ENCODE measurements at regions not wholly inside any gene's neighbourhood (a gene's known extent, or its start where the extent isn't known, plus 50 kb on each side); places are given as distances from the start of the nearest gene placed in this dataset.

DNA sequence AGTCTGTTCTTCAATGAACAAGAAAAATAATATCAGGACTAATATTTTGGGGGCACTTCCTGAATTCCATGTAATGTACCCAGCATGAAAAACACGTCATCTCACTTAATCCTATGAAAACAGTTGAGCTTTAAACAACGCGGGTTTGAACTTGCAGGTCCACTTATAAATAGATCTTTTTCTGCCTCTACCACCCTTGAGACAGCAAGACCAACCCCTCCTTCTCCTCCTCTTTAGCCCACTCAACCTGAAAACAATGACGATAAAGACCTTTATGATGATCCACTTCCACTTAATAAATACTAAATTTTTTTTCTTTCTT lies 203.9 kb upstream of the KRR1 start:
- TF ChIP-seq, protein P1, sequence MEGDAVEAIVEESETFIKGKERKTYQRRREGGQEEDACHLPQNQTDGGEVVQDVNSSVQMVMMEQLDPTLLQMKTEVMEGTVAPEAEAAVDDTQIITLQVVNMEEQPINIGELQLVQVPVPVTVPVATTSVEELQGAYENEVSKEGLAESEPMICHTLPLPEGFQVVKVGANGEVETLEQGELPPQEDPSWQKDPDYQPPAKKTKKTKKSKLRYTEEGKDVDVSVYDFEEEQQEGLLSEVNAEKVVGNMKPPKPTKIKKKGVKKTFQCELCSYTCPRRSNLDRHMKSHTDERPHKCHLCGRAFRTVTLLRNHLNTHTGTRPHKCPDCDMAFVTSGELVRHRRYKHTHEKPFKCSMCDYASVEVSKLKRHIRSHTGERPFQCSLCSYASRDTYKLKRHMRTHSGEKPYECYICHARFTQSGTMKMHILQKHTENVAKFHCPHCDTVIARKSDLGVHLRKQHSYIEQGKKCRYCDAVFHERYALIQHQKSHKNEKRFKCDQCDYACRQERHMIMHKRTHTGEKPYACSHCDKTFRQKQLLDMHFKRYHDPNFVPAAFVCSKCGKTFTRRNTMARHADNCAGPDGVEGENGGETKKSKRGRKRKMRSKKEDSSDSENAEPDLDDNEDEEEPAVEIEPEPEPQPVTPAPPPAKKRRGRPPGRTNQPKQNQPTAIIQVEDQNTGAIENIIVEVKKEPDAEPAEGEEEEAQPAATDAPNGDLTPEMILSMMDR (IDR thresholded peaks at IDR 0.05): no peak
- TF ChIP-seq EP300 (IDR thresholded peaks at IDR 0.05) (no peak), POLR2A (IDR thresholded peaks at IDR 0.05) (no peak)
- Histone ChIP-seq H3K27me3 (no peaks in the 10 kb centered on the region), H3K4me1 (peaks cover 0 to 7% (median 0%) of the 10 kb centered on the region in 4 donors), H3K36me3 (no peaks in the 10 kb centered on the region), H3K27ac (no peak overlapping the region), H3K4me3 (no peak overlapping the region), H3K9me3 (no peaks in the 10 kb centered on the region)
- 68 to 77% methylated on average over 4 of the region's 4 CpGs for WGBS, 2 donors
- DNase-seq (ENCODE audit: low spot score in 2 of 2): no peak

- H3K27me3 ChIP-seq: no peaks in the 10 kb centered on the region
- H3K27ac ChIP-seq: no peak overlapping the region
- no peaks in the 10 kb centered on the region for H3K36me3 ChIP-seq
- WGBS, 2 donors: 67 to 82% methylated on average over 2 of the region's 2 CpGs
- peaks cover 0 to 7% (median 0%) of the 10 kb centered on the region in 4 donors for H3K4me1 ChIP-seq
- TF ChIP-seq, protein P1 (IDR thresholded peaks at IDR 0.05): no peak
- no peak for TF ChIP-seq POLR2A (IDR thresholded peaks at IDR 0.05)
- no peak for TF ChIP-seq EP300 (IDR thresholded peaks at IDR 0.05)
- H3K4me3 ChIP-seq: no peak overlapping the region
- DNase-seq (ENCODE audit: low spot score in 2 of 2): no peak
- no peaks in the 10 kb centered on the region for H3K9me3 ChIP-seq
Observed at GRCh38 chr12:75714462-75715322, 203.3 kb upstream of the KRR1 start.

GRCh38 chr12:75713434-75713833 lies 202.0 kb upstream of the KRR1 start:
- Histone ChIP-seq H3K4me3 (no peak overlapping the region), H3K4me1 (peaks cover 0 to 11% (median 0%) of the 10 kb centered on the region in 4 donors), H3K9me3 (no peaks in the 10 kb centered on the region), H3K27ac (no peak overlapping the region), H3K36me3 (no peaks in the 10 kb centered on the region), H3K27me3 (no peaks in the 10 kb centered on the region)
- TF ChIP-seq POLR2A (IDR thresholded peaks at IDR 0.05): no peak
- no peak for TF ChIP-seq EP300 (IDR thresholded peaks at IDR 0.05)
- TF ChIP-seq, protein P1 (IDR thresholded peaks at IDR 0.05): no peak
- WGBS, 2 donors: 87 to 88% methylated on average over 3 of the region's 3 CpGs
- no peak for DNase-seq (ENCODE audit: low spot score in 2 of 2)

DNA sequence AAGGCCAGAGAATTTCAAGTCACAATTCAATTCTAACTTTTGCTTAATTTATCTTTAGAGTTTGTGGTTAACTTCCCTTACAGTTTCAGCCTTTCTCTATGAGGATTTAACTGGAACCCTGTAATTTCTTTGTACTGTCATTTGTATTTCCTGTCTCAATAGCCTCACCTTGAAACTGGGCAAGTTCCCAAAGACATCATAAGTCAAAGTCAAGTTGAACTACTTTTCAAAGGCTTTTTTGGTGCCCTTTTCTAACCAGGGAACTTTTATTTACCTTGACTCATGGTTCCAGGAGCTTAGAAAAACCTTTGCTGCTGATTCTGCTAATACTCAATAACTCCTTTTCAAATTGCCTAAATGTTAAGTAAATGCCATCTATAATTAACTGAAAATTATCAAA lies 200.8 kb upstream of the KRR1 start:
- Histone ChIP-seq H3K36me3 (no peaks in the 10 kb centered on the region), H3K27ac (no peak overlapping the region), H3K4me1 (peaks cover 0 to 20% (median 0%) of the 10 kb centered on the region in 4 donors), H3K27me3 (no peaks in the 10 kb centered on the region), H3K4me3 (no peak overlapping the region), H3K9me3 (no peaks in the 10 kb centered on the region)
- no peak for DNase-seq (ENCODE audit: low spot score in 2 of 2)
- TF ChIP-seq EP300 (IDR thresholded peaks at IDR 0.05): no peak
- TF ChIP-seq, protein P1 (IDR thresholded peaks at IDR 0.05): no peak

- no peaks in the 10 kb centered on the region for H3K27me3 ChIP-seq
- no peaks in the 10 kb centered on the region for H3K36me3 ChIP-seq
- 92 to 95% methylated on average over 2 of the region's 2 CpGs for WGBS, 2 donors
- H3K27ac ChIP-seq: no peak overlapping the region
- no peak overlapping the region for H3K4me3 ChIP-seq
- DNase-seq (ENCODE audit: low spot score in 2 of 2): no peak
- H3K4me1 ChIP-seq: peaks cover 0 to 30% (median 3%) of the 10 kb centered on the region in 4 donors
- no peak for TF ChIP-seq EP300 (IDR thresholded peaks at IDR 0.05)
- TF ChIP-seq POLR2A (IDR thresholded peaks at IDR 0.05): no peak
- TF ChIP-seq, protein P1 (IDR thresholded peaks at IDR 0.05): no peak
- no peaks in the 10 kb centered on the region for H3K9me3 ChIP-seq
Observed at GRCh38 chr12:75711271-75711670, 199.9 kb upstream of the KRR1 start.
